ENCODE measurements at regions not wholly inside any gene's neighbourhood (a gene's known extent, or its start where the extent isn't known, plus 50 kb on each side); places are given as distances from the start of the nearest gene placed in this dataset.

DNA sequence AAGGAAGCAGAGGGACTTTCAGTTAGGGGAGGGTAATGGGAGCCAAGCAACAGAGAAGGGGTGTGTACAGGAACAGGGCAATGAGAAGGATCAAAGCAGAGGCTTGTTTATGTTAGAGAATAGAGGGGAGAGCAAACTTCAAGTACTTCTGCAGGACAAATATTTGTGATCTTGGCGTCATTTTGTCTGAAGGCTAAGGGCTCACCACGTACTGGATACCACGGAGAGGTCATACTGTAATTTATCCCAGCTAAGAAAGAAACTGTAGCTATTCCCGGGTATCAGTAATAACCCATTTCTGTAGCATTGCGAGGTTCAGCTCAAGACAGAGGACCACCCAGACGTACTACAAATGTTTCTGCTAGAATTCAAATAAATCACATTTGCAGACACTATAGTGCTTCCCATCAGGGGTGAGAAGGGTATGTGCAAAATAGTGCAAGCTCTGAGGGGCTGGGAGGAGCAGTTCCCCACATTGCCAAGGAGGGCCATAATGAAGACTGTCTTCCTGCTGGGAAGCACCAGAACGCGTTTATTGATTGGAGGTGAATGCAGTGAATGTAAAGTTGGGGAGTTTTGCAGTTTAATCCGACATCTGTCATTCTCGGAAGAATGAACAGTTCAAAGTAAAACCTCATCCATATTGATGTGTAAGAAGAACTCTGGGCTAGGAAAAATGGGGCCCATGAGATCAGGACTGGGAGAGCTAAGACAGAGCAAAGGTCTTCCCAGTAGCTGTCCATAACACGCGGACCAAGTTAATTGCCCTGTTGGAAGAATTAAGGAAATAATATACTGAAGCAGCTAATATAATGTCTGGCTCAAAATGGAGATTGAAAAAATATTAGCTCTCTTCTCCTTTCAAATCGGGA, 136.9 kb downstream of the RWDD3 start:
- DNase-seq (ENCODE audit: low read depth), result no peak

DNA sequence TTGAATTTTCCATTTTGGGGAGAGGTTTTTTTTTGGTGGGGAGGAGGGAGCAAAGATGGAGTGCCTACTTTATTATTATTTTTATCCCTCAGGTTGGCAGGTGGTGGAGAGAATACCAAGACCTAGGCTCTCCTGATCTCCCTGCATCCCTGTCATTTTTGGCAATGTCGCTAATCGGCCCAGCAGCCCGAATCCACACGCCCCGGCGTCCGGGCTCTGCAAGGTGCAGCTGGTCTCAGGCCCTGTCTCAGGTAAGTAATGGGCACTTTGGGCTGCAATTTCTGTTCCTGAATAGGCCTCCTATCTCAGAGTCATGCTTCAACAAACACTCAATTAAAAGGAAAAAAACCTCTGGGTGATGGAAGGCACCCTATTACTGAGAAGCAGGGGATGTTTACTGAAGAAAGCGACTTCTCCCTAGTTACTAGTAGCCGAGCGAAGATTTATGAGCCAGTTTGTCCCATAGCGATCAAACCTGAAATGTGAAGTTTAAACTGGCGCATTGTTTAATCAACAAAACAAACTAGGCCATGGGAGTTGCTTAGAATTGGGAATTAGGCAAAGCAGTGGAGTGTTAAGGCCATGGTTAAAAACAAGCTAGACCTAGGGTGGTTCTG, 137.8 kb downstream of the RWDD3 start:
- no peak for DNase-seq (ENCODE audit: low read depth)

DNA sequence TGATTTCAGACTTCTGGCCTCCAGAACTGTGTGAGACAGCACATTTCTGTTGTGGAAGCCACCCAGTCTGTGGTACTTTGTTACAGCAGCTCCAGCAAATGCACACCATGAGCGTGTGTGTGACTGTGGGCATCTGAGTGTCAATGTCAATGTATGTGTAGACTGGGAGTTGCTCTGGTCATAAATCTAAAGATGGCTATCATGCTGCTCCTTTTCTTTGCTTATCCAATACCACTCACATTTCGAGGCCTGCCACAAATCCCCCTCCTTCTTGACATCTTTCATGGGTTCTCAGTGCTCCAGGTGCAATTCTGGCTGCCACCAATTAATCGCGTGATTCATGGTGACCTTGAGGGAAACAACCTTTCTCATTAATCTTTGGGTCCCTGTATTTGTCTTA, 141.2 kb downstream of the RWDD3 start:
- DNase-seq (ENCODE audit: low read depth), result no peak

DNA sequence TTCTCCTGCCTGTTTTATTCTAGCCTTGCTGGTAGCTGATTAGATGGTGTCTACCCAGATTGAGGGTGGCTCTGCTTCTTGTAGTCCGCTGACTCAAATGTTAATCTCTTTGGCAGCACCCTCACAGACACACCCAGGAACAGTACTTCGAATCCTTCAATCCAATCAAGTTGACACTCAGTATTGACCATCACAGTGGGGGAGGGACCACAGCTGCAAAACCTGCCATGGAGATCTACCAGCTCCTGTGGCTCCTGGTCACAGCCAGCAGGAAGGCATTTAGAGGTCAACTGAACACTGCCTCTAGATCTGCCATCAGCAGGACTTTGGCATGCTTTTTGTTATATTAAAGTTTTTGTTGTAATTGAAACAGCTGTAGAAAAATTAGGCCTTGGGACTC, 146.9 kb downstream of the RWDD3 start:
- DNase-seq (ENCODE audit: low read depth), result no peak

DNA sequence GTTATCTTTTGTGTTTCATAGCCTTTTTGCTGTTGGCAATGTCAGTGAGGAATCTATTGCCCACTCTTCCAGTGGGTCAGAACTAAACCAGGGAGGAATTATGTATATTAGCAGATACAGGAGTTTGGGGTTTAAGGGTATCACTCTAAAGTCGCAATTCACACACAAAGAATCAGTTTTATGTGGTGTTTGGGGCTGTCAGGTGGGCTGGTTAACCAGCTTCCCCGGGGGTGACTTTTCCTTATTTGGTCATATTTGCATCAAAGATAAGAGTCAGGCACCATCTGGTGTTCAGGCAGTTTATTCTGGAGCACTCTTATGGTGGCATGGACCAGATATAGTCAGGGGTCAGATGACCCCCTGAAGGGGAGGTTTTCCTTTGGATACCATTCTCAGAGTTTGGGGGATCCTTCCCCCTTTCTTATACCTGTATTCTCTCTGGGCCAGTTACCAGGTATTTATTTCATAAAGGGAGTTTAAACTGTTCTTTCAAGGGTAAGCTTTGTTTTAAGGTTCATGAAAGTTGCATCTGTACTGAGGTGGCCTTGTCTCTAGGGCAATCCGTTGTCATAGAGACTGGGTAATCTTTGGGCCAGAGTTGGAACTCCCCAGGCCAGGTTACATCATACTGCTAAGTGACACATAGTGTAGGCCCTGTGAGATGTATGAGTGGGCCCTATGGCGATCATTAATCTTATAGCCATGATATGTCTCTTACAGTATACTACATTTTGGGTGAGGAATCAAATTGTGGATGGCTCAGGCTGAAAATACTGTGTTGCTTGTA, 148.2 kb downstream of the RWDD3 start:
- no peak for DNase-seq (ENCODE audit: low read depth)

DNA sequence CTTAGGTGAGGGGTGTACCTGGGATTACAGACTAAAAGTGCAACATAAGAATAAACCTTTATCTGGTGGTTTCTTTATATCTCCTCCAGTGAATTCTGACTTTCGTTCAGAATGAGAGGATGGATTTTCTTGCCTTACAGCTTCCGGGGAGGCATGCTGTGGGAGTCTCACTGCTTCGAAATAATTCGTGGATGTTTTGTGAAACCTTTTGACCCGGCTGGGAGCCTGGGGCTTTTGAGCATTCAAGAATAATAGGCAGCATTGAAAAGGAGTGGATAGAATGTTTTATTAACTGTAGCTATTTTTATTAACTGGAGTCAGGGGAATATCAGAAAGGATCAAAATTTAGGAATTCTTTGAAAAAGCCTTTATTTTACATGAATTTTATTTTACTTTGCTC, 149.1 kb downstream of the RWDD3 start:
- no peak for DNase-seq (ENCODE audit: low read depth)

DNA sequence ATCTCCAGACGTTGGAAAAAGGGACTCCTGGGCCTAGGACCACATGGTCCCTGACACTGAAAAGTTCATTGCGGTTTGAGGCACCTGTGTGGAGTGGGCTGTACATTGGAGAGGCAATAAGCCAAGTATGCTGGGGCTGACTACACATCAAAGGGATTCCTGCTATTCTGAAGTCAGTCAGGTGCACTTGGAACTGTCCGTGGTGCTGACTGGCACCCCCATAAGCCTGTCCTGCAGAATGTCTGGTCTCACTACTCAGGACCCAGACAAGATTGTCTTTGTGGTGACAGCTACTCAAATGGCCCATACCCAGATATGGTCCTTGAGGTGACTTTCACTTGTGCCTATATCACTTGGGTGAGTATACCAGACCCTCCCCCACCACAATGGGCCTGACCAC, 150.6 kb downstream of the RWDD3 start:
- peak; percentile 6 for DNase-seq (ENCODE audit: low read depth)

DNA sequence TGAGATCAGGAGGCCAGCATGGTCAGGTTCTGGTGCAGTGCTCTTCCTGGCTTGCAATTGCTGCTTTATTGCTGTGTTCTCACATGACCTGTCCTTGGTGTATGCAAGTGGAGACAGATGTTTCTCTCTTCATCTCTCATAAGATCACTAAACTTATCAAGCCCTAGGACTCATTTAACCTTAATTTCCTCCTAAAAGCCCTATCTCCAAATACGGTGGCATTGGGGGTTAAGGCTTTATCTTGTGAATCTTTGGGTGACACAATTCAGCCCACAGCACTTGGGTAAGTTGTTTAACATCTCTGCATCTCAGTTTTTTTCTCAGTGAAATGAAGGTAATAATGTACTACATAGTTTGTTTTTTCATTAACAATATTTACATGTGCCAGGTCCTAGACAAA, 152.4 kb downstream of the RWDD3 start:
- DNase-seq (ENCODE audit: low read depth), result no peak

DNA sequence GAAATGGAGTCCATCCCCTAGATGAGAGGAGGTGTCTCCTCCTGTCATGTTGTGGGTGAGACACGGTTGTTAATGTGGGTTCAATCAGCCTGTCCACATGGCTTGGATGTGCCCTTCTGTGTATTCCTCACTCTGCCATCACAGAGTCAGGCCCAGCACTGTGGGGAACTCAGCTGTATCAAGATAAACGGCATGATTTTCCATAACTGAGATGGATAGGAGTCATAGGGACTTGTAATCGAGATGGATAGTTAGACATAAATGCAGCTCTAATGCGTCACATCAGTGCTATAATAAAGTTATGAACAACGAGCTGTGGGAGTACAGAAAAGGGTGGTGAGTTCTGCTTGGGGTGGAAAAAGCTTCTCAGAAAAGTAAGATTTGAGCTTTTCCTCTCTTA, 152.9 kb downstream of the RWDD3 start:
- no peak for DNase-seq (ENCODE audit: low read depth)

DNA sequence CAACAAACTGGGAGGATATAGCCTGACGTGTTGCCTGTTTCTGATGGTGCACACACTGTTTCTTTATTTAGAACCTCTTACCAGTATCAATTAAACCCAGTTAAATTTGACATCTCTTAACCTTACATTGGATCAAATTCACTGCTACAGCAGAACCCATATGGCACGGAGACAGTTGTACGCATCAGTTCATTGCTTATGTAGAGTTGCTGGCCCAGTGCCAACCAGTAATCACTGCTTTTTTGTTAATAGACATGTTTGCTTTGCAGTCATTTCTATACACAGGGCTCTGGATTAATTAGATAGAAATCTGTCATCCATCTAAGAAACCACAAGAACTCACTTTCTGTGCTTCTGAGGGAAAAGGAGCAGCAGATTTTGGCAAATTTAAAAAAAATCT, 154.0 kb downstream of the RWDD3 start:
- DNase-seq (ENCODE audit: low read depth), result no peak

DNA sequence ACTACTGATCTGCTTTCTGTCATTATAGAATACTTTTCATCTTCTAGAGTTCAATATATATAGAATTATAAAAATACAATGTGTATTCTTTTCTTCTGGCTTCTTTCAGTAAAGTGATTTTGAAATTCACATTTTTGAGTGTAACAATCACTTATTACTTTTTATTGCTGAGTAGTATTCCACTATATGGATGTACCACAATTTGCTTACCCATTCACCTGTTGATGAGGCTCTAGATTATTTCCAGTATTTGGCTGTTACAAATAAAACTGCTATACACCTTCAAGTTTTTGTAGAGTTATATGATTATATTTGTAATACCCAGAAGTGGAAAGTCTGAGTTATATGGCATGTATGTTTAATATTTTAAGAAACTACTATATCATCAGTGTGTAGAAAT, 159.4 kb downstream of the RWDD3 start:
- DNase-seq (ENCODE audit: low read depth), result no peak

DNA sequence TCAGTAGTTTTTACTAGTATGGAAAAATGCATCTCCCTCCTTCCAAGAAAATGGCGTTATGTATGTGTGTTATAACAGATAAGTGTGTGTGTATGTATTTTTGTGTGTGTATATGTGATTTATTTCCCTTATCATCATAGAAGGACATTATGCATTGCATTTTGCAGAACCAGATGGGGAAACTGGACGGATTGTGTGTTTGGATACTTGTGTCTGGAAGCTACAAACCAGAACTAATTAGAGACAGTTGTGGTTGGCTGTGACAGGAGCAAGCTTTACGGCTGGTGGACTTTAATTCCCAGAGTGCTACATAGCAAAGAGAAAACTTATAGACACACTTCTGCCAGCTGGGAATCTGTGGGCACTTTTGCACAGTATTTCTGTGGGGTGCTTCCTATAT, 162.5 kb downstream of the RWDD3 start:
- DNase-seq (ENCODE audit: low read depth), result no peak

DNA sequence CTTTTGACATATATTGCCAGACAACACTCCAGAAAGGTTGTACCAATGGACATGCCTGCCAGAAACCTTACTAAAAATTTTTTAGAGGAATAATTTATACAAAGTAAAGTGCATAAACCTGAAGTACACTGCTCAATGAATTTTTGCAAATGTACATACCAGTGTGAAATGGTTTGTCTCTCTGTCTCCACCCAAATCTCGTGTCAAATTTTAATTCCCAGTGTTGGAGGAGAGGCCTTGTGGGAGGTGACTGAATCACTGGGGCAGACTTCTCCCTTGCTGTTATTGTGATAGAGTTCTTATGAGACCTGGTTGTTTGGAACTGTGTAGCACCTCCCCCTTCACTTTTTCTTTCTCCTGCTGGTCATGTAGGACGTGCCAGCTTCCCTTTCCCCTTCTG, 168.8 kb downstream of the RWDD3 start:
- DNase-seq (ENCODE audit: low read depth), result no peak

DNA sequence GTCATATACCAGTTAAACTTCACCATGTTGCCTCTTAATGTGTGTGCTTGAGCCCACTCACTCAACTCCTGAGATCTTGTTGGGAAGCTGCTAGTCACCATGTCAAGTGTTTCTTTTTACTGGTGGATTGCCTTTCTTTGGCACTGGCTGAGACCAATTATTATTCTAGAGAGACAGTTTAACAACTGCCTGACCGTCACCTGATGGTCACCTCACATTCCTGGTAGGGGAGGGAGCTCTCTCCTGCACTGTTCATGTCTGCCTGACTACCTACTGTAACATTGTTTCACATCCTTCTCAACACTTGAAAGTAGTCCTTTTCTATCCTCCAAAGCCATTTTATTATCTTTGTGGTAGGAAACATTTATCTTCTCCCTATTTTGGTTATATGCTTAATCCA, 172.3 kb downstream of the RWDD3 start:
- no peak for DNase-seq (ENCODE audit: low read depth)

DNA sequence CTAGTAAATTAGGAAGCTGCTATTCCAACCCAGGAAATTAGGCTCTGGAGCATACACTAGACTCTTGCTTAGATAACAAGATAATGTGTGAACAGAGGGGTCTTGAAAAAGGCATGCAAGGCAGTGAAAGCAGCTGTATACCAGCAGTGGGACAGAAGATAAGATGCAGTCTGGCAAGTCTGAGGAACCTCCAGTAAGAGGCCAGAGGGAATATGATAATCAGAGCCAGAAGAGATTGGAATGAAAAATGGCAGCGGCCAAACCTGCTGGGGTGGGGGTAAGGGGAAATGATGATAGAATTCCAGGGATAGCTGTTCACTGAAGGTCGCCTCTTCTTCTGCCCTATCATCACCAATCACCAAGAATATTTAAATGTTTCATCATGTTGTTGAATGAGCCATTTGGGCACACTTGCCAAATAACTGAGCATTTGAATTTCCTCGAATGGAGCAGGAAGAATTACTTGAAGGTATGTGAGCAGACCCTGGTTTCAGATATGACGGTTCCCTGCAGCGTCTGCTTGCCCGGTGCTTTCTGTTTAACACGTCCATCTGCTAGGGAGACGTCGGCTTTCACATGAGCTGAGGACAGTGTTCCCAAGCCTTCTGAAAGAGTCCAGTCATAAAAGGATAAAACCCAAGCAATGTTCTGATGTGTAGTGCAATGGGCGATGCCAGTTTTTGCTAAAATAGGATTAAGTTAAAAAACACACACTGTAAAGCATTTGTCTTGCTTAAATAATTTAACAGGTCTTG, 173.3 kb downstream of the RWDD3 start:
- DNase-seq (ENCODE audit: low read depth), result no peak

DNA sequence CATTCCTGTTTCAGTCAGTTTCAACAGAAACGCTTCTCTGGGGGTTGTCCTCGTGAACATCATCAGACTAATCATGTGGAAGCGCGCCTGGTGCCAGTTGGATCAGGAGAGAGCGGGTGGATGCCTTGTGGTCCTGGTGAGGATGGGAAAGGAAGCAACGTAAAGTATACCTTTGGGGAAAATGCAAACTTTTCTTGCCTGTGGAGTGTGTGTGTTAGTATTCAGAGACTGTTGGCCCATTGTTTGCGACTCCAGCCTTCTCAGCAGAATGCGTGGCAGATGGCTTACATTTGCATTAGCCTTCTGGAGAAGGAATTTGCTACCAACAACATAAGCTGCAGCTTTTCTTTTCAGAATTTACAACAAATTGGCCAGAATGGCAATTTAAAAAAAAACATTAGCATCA, 173.9 kb downstream of the RWDD3 start:
- DNase-seq (ENCODE audit: low read depth), result no peak

DNA sequence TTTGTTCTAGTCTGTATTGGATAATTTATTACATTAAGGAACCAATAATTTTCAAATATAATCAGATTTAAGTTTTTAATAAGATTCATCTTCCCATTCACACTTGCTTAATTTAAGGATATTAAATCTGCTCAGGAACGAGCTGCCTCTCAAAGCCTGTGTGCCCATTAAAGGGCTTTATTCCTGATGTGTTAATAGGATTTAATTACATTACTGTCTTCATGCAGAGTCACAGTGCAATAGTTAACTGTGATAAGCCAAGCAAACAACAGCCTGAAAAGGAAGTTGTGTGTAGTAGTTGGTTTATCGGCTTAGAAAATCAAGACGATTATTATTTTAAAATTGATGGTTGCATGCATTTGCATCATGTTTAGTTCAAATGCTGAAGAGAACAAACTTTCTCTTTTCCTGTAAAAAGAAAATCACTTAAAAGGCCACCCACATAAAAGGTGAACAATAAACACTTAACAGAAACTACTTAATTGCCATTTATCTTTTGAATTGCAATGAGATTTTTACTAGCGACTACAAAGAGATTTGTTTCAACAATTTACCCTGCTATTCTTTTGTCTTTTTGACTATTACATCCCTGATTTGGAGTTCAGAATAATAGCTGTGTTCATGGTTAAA, 174.6 kb downstream of the RWDD3 start:
- no peak for DNase-seq (ENCODE audit: low read depth)

DNA sequence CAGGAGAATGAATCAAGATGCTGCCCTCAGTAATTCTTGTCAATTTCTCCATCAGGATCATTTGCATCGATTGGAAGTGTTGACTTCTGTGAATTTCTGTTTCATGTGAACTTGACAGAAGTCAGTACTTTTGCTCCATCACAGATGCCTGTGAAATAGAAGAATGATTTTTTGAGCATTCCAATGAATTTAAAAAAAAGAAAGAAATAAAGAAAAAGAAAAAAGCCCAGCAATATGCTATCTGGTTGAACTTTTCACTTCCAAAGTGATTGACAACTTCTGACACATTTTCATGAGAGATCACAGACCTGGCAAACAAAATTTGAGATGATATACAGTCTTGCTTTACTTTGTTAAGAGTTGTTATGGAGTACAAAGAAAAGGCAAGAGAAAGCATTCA, 175.3 kb downstream of the RWDD3 start:
- DNase-seq (ENCODE audit: low read depth), result no peak

DNA sequence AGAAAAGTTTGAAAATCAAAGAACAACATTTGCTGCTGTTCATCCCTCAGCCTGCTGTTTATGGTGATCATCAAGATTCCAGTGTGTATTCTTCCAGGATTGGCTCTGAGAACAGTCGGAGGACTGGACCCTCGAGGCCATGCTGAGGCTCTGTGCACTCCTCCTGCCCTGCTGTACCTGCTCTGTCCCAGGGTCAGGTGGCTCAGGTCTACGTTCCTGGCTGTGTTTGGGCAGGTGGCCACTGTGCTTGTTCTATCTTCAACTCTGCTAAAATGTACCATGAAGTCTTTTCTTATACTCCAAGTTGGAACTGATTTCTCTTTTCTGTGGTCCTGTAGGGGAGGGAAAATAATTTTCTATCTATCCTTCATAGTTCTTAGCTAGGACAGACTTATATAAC, 175.9 kb downstream of the RWDD3 start:
- no peak for DNase-seq (ENCODE audit: low read depth)

DNA sequence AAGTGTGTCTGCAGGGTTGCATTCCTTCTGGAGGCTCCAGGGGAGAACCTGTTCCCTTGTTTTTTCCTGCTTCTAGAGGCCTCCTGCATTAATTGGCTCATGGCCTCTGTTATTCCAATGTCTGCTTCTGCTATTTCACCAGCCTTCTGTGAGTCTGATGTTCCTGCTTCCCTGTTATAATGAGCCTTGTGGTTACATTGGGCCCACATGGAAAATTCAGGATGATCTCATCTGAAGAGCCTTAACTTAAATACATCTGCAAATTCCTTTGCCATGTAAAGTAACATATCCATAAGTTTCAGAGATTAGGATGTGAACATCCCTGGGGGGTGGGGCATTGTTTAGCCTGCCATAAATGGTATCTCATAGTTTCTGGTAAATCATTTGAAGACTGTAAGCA, 181.1 kb downstream of the RWDD3 start:
- no peak for DNase-seq (ENCODE audit: low read depth)

DNA sequence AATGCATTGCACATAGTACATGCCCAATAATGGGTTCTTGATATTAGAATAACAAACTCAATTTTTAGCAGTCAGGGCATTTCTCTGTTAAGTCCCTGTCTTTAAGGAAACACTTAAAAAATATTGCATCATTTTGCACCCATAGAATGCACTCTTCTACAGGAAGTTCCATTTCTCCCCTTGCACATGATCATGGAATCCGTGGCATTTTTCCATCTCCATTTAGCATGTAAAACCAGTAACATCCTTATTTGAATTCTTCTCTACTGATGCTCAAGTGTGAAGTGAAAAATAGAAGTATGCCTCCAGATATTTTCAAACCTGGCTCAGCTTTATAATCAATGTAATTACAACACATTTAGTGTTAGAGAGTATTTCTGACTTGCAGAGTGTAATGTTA, 192.8 kb downstream of the RWDD3 start:
- DNase-seq (ENCODE audit: low read depth), result no peak

DNA sequence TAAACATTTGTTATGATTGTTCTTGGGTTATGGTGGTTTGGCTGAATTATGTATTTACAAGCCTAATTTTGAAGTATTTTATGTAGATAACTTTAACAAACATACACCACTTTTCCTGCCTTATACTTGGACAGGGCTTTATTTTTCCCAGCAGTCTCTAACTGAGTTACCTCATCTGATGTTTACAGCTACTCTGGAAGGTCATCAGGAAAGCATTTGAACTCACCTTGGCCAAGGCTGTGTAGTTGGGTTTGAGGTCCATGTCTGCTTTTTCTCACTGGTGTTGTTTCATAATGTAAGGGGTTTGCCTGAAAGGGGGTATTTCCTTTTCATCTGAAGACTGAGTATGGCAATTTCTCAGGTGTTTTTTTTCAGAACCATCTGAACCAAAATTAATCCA, 193.5 kb downstream of the RWDD3 start:
- DNase-seq (ENCODE audit: low read depth), result no peak

All from amniotic epithelial cell (primary cell).